ENCODE measurements at regions not wholly inside any gene's neighbourhood (a gene's known extent, or its start where the extent isn't known, plus 50 kb on each side); places are given as distances from the start of the nearest gene placed in this dataset.

DNA sequence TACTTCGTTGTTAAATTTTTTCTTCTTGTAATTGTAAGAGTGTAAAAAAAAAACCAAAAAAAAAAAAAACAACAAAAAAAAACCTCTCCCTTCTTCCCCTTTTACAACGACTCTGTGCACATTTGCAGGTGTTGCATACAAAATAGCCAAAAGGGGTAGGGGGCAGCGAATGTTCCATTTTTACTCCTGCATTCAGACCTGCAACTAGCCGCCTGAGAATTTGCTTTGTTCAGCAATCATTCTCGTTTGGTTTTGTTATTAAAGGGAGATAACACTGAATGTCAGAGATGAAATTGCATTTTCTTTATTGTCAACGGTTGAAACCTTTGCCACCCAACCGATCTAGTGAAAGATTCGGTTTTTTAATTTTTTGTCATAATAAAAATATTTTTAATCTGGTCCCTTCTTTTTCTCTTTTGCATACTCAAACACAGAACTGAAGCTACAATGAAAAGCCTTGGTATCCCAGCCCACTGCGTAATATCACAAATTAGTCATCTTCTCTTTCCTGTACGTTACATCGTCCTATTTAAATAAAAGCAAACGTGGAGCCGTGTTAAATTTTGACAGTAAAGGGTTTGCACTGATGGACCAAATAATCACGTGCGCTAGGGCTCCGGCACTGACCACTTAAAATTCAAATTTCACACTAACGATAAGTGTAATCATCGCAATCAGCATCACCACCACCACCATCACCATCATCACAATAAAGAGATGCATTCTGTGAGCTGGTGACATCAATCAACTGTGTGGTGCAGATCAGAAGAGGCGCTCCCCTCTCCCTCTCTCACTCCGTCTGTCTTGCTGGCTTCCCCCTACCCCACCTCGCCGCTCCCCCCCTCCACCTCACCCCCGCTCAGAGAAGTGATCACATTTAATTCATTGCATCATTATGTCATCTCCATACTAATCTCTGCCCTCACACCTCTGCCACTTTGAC lies 406.2 kb upstream of the PSMD7 start:
- TF ChIP-seq, protein P1, sequence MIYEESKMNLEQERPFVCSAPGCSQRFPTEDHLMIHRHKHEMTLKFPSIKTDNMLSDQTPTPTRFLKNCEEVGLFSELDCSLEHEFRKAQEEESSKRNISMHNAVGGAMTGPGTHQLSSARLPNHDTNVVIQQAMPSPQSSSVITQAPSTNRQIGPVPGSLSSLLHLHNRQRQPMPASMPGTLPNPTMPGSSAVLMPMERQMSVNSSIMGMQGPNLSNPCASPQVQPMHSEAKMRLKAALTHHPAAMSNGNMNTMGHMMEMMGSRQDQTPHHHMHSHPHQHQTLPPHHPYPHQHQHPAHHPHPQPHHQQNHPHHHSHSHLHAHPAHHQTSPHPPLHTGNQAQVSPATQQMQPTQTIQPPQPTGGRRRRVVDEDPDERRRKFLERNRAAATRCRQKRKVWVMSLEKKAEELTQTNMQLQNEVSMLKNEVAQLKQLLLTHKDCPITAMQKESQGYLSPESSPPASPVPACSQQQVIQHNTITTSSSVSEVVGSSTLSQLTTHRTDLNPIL (CRISPR knock-in tag; IDR thresholded peaks at IDR 0.05; ENCODE audit: low read depth): no peak
- TF ChIP-seq, protein P2, sequence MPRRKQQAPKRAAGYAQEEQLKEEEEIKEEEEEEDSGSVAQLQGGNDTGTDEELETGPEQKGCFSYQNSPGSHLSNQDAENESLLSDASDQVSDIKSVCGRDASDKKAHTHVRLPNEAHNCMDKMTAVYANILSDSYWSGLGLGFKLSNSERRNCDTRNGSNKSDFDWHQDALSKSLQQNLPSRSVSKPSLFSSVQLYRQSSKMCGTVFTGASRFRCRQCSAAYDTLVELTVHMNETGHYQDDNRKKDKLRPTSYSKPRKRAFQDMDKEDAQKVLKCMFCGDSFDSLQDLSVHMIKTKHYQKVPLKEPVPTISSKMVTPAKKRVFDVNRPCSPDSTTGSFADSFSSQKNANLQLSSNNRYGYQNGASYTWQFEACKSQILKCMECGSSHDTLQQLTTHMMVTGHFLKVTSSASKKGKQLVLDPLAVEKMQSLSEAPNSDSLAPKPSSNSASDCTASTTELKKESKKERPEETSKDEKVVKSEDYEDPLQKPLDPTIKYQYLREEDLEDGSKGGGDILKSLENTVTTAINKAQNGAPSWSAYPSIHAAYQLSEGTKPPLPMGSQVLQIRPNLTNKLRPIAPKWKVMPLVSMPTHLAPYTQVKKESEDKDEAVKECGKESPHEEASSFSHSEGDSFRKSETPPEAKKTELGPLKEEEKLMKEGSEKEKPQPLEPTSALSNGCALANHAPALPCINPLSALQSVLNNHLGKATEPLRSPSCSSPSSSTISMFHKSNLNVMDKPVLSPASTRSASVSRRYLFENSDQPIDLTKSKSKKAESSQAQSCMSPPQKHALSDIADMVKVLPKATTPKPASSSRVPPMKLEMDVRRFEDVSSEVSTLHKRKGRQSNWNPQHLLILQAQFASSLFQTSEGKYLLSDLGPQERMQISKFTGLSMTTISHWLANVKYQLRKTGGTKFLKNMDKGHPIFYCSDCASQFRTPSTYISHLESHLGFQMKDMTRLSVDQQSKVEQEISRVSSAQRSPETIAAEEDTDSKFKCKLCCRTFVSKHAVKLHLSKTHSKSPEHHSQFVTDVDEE (CRISPR knock-in tag; IDR thresholded peaks at IDR 0.05): no peak
- TF ChIP-seq PPARA (CRISPR knock-in tag; IDR thresholded peaks at IDR 0.05; ENCODE audit: borderline replicate concordance): no peak
- TF ChIP-seq, protein P3, sequence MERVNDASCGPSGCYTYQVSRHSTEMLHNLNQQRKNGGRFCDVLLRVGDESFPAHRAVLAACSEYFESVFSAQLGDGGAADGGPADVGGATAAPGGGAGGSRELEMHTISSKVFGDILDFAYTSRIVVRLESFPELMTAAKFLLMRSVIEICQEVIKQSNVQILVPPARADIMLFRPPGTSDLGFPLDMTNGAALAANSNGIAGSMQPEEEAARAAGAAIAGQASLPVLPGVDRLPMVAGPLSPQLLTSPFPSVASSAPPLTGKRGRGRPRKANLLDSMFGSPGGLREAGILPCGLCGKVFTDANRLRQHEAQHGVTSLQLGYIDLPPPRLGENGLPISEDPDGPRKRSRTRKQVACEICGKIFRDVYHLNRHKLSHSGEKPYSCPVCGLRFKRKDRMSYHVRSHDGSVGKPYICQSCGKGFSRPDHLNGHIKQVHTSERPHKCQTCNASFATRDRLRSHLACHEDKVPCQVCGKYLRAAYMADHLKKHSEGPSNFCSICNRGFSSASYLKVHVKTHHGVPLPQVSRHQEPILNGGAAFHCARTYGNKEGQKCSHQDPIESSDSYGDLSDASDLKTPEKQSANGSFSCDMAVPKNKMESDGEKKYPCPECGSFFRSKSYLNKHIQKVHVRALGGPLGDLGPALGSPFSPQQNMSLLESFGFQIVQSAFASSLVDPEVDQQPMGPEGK (CRISPR knock-in tag; IDR thresholded peaks at IDR 0.05; ENCODE audit: borderline replicate concordance): no peak
- TF ChIP-seq RARB (CRISPR knock-in tag; IDR thresholded peaks at IDR 0.05): no peak
- no peak for TF ChIP-seq ZNF70 (CRISPR knock-in tag; IDR thresholded peaks at IDR 0.05)
- TF ChIP-seq ISL1 (CRISPR knock-in tag; IDR thresholded peaks at IDR 0.05): no peak

Data from SK-N-SH treated with all-trans-retinoic acid at 6 μM for 48 hours (cell line).